DOHH2 (cell line): ENCODE measurements at regions not wholly inside any gene's neighbourhood (a gene's known extent, or its start where the extent isn't known, plus 50 kb on each side); places are given as distances from the start of the nearest gene placed in this dataset.

ENCODE experiments used
- H3F3A ChIP-seq: fragments of 200-600 bp; sonication (generic), shearing (Covaris generic); 2 replicates; pipeline ENCODE4 v1.6.0; 2016; ENCODE audit warnings: antibody characterized with exemption, mild to moderate bottlenecking; ENCODE audit not compliant: control insufficient read depth, insufficient read depth
- H3K27ac ChIP-seq: fragments of 200-600 bp; sonication (generic); 2 replicates; pipeline ENCODE4 v1.5.1; 2014; ENCODE audit warnings: low read depth, mild to moderate bottlenecking, low read length, moderate library complexity
- H3K27me3 ChIP-seq: fragments of 200-600 bp; sonication (generic); 2 replicates; pipeline ENCODE4 v1.6.1; 2014; ENCODE audit warnings: mild to moderate bottlenecking, low read length, mixed read lengths; ENCODE audit not compliant: control insufficient read depth
- H3K36me3 ChIP-seq: fragments of 200-600 bp; sonication (generic); 2 replicates; pipeline ENCODE4 v1.6.1; 2014; ENCODE audit warnings: mild to moderate bottlenecking, low read length, moderate library complexity, mixed read lengths; ENCODE audit not compliant: control insufficient read depth
- H3K4me1 ChIP-seq: fragments of 200-600 bp; sonication (generic); 2 replicates; pipeline ENCODE4 v1.6.1; 2014; ENCODE audit warnings: mild to moderate bottlenecking, low read length, mixed read lengths; ENCODE audit not compliant: control insufficient read depth
- H3K4me2 ChIP-seq: fragments of 200-600 bp; sonication (generic); 2 replicates; pipeline ENCODE4 v1.6.0; 2014; ENCODE audit warnings: mild to moderate bottlenecking, low read length, moderate library complexity
- H3K4me3 ChIP-seq: fragments of 200-600 bp; sonication (generic); 2 replicates; pipeline ENCODE4 v1.5.1; 2014; ENCODE audit warnings: mild to moderate bottlenecking, low read length, mixed read lengths
- H3K79me2 ChIP-seq: fragments of 200-600 bp; sonication (generic); 2 replicates; pipeline ENCODE4 v1.6.1; 2014; ENCODE audit warnings: mild to moderate bottlenecking, low read length, mixed read lengths; ENCODE audit not compliant: control insufficient read depth
- H3K9me2 ChIP-seq: fragments of 200-600 bp; sonication (generic); replicated peaks from 2 replicates; pipeline ENCODE4 v1.6.1; 2014; ENCODE audit warnings: mild to moderate bottlenecking, low read length, mixed read lengths; ENCODE audit not compliant: control insufficient read depth
- H3K9me3 ChIP-seq: fragments of 200-600 bp; sonication (generic); 2 replicates; pipeline ENCODE4 v1.6.1; 2014; ENCODE audit warnings: antibody characterized with exemption, low read length, mixed read lengths; ENCODE audit not compliant: control insufficient read depth, insufficient read depth
- H4K20me1 ChIP-seq: fragments of 200-600 bp; sonication (generic); 2 replicates; pipeline ENCODE4 v1.6.0; 2014; ENCODE audit warnings: low read depth, mild to moderate bottlenecking, antibody characterized with exemption, low read length, moderate library complexity; ENCODE audit not compliant: control insufficient read depth, insufficient read depth
- CTCF ChIP-seq: fragments of 200-600 bp; sonication (generic); IDR thresholded peaks from one replicate; pipeline ENCODE4 v1.5.1; 2014; ENCODE audit warnings: antibody characterized with exemption, mild to moderate bottlenecking, low read depth, low read length; ENCODE audit not compliant: poor library complexity, severe bottlenecking
- EZH2phosphoT487 ChIP-seq: fragments of 200-600 bp; sonication (generic); IDR thresholded peaks from 2 replicates; pipeline ENCODE4 v1.6.1; 2017; ENCODE audit warnings: borderline replicate concordance, mild to moderate bottlenecking, antibody characterized with exemption, low read length, moderate library complexity, mixed read lengths

- no peaks in the 10 kb centered on the region for H3F3A ChIP-seq
- H3K9me2 ChIP-seq, result no peaks in the 10 kb centered on the region
- no peaks in the 10 kb centered on the region for H3K9me3 ChIP-seq
- no peak overlapping the region for H3K4me3 ChIP-seq
- no peaks in the 10 kb centered on the region for H3K27me3 ChIP-seq
- H4K20me1 ChIP-seq, result no peaks in the 10 kb centered on the region; the same call in 1 of the 2 replicates
- H3K36me3 ChIP-seq, result no peaks in the 10 kb centered on the region
- no peaks in the 10 kb centered on the region for H3K79me2 ChIP-seq
- H3K27ac ChIP-seq, result no peak overlapping the region
- no peaks in the 10 kb centered on the region for H3K4me1 ChIP-seq
- TF ChIP-seq CTCF (no peak), EZH2phosphoT487 (no peak)
- H3K4me2 ChIP-seq, result no peak overlapping the region
Observed at GRCh38 chr6:154909821-154910220, 85.3 kb upstream of the TIAM2 start.

- no peak for TF ChIP-seq CTCF
- no peak for TF ChIP-seq EZH2phosphoT487
- Histone ChIP-seq H3K9me2 (no peaks in the 10 kb centered on the region), H3K27ac (no peak overlapping the region), H3F3A (no peaks in the 10 kb centered on the region), H3K4me1 (no peaks in the 10 kb centered on the region), H3K4me3 (no peak overlapping the region), H3K4me2 (no peak overlapping the region), H3K79me2 (no peaks in the 10 kb centered on the region), H3K36me3 (no peaks in the 10 kb centered on the region), H3K9me3 (no peaks in the 10 kb centered on the region), H3K27me3 (no peaks in the 10 kb centered on the region), H4K20me1 (no peaks in the 10 kb centered on the region; the same call in 1 of the 2 replicates)
Observed at GRCh38 chr6:154914288-154914687, 80.8 kb upstream of the TIAM2 start.

GRCh38 chr6:154916857-154917256 lies 78.3 kb upstream of the TIAM2 start:
- H3K4me2 ChIP-seq, result no peak overlapping the region
- no peaks in the 10 kb centered on the region for H3K9me2 ChIP-seq
- H3K4me1 ChIP-seq, result peaks cover 7% of the 10 kb centered on the region; the same call in 1 of the 2 replicates
- no peaks in the 10 kb centered on the region for H3K79me2 ChIP-seq
- H3K4me3 ChIP-seq, result no peak overlapping the region
- H3K36me3 ChIP-seq, result no peaks in the 10 kb centered on the region
- H4K20me1 ChIP-seq, result no peaks in the 10 kb centered on the region
- H3K27me3 ChIP-seq, result no peaks in the 10 kb centered on the region
- H3K27ac ChIP-seq, result no peak overlapping the region
- H3K9me3 ChIP-seq, result no peaks in the 10 kb centered on the region
- H3F3A ChIP-seq, result no peaks in the 10 kb centered on the region
- TF ChIP-seq EZH2phosphoT487 (no peak), CTCF (no peak)
